NOMO-1 (cell line): ENCODE measurements at regions not wholly inside any gene's neighbourhood (a gene's known extent, or its start where the extent isn't known, plus 50 kb on each side); places are given as distances from the start of the nearest gene placed in this dataset.

Source experiments
- DNase-seq, 2 experiments: peaks; one replicate each; lab custom pipeline; 2025; ENCODE audit not compliant: unreplicated experiment in 2 of 2; lab: John Stamatoyannopoulos, UW

DNA sequence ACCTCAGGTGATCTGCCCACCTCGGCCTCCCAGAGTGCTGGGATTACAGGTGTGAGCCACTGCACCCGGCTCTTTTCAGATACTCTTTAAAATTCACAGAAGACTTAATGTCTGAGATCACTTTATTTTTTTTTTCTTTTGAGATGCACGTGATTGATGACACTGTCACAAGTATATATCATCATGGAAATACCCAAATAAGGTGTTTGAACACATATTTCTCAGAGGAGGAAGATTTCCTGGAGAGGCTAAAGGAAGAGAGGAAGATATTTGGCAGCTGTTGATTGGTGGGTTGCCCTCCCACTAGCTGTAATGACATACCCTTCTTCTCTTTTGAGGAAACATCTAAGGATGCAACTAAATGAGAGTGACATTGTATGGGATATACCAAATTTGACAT is 225.9 kb upstream of the CITED2 start:
- no peak for DNase-seq

DNA sequence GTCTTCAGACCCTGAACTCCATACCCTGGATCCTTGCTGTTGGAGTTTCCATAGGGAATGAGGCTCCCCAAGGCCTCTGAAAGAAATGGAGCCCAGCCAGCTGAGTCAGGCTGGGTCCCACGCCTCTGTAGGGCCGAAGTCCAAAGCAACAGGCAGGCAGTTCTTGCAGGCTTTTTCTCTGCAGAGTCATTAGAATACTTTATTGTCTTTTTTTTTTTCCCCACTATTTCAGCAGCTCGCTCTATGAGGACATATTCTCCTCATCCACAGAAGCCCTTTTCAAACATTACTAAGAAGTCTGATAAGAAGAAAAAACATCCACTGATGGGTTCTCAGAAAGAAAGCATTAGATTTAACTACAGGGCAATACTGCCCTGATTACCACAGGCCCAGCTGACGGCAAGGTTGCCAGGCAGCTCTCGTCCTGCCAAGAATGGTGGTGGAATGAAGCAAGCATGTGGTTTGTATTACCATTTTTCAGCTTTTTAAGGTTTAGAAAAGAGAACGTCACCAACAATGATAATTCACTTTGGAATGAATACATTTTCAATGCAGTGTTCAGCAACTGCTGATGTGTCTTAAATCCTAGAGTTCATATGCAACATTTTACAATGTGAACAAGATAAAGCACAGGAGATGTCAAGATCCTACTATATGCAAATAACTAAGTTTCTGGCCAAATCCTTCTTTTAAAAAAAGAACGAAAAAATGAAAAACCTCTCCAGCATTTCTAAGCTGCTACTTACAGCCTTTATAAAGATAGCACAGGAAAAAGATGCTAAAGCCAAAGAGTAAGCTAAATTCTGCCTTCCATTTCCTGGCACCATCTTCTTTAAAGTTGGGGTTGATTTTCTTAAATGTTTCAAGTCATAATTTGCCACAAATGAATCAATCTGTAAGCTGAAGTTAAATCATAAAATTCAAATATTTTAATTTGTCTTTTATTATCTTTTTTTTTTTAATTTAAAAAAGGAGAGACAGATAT is 223.6 kb upstream of the CITED2 start:
- peak; percentile 54 to 76 for DNase-seq

- DNase-seq = peak in 1 of 2 experiments; percentile 9
Observed at GRCh38 chr6:139597087-139597763, 222.8 kb upstream of the CITED2 start.

GRCh38 chr6:139595183-139595582 is 220.7 kb upstream of the CITED2 start:
- DNase-seq = no peak

DNA sequence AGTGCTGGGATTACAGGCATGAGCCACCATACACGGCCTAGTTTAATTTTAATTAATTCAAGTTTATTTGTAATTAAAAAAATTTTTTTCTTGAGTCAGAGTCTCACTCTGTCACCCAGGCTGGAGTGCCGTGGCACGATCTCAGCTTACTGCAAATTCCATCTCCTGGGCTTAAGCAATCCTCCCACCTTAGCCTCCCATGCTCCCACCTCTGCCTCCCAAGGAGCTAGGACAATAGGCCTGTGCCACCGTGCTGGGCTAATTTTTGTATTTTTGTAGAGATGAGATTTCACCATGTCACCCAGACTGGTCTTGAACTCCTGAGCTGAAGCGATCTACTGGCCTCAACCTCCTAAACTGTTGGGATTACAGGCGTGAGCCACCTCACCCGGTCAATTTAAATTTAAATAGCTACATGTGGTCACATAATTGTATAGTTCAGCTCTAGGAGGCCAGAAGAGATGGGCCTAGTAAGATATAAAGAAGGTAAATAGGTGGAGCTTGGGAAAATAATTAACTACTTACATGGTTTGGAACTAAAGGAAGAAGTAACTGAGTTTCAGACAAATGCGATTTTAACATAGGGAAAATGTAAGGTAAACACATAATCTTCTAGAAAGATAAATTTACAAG is 220.0 kb upstream of the CITED2 start:
- no peak for DNase-seq

DNA sequence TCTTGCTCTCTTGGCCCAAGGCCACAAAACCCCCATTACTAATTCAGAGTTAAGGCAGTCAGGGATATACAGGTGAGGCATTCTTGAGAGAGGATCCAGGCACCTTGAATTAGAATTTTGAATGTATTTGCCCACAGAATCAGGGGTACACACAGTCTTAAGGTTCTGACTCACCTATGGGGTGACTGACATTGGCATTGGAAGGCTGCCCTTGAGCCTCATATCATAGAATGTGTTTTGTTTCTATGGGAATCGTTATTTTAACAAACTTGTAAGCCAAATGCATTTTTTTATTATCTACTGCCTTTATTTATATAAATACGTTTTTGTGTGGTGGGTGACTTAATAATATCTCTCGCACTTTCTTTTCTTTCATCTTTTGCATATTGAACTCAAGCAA is 218.6 kb upstream of the CITED2 start:
- DNase-seq = no peak

GRCh38 chr6:139592011-139592410 is 217.6 kb upstream of the CITED2 start:
- no peak for DNase-seq

- DNase-seq = peak; percentile 9 to 53
Observed at GRCh38 chr6:139591075-139591865, 216.8 kb upstream of the CITED2 start.

DNA sequence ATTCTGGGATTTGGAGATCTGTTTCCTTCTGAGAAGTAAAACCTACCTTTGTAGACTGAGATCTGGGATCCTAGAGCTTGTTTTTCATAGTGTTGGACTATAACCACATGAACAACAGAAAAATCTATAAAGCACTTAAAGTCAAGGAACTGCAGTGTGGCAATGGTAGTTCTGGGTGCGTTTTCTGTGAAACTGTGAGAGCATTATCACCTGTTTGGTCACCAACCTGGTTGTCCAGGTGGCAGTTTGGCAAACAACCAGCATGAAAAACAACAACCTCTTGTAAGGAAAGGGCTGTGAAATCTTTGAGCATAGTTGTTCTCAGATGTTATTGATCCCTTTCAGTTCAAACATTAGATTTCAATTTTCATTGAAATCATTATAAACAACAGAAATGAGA is 215.8 kb upstream of the CITED2 start:
- DNase-seq = no peak

GRCh38 chr6:139588734-139589593 is 214.5 kb upstream of the CITED2 start:
- peak; percentile 31 to 86 for DNase-seq

DNA sequence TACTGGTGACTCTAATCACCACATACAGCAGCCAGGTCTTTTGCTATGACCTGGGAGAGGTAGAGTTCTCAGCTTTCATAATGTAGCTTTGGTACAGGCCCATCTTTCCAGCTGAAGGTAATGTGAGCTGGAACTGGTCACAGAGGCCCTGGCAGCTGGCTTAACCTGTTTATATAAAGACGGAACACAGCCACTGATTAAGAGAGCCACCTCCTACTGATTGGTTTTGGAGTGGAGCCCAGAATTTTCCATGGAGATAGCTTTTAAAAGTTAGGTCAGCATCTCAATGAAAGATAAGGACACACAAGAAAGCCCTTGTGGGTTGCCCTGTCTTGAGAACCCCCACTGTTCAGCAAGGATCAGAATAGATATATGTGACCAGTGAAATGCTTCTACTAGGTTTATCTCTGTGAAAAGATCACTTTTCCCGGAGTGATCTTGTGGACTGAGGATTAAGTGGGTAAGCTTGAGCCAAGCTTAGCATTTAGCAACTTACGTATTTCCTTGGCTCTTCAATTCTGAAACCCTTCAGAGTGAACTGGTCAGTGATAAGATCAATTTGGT is 213.7 kb upstream of the CITED2 start:
- DNase-seq = no peak

- DNase-seq = no peak
Observed at GRCh38 chr6:139587469-139587868, 213.0 kb upstream of the CITED2 start.

DNA sequence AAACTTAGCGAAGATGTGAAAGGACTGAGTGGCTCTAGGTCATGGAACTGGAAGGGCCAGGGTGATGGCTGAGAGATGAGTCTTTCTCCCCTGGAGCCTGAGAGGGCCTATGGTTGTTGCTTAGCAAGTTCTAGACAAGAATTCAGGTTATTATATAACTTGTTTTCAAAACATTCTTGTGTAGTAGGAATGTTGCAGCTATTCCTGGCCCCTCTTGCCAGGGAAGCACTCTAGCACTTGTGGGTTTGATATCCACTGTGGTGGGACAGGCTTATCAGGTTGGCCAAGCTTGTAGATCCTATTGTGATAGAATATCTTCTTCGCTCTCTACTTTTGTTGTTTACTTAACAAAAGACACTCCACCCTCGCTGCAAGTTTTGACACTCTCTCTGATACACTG is 211.8 kb upstream of the CITED2 start:
- no peak for DNase-seq

GRCh38 chr6:139584599-139584998 is 210.2 kb upstream of the CITED2 start:
- DNase-seq = peak in 1 of 2 experiments; percentile 17

- no peak for DNase-seq
Observed at GRCh38 chr6:139583420-139583819, 209.0 kb upstream of the CITED2 start.

GRCh38 chr6:139582956-139583355 is 208.5 kb upstream of the CITED2 start:
- no peak for DNase-seq

- DNase-seq = no peak
Observed at GRCh38 chr6:139581485-139581865, 207.0 kb upstream of the CITED2 start.

DNA sequence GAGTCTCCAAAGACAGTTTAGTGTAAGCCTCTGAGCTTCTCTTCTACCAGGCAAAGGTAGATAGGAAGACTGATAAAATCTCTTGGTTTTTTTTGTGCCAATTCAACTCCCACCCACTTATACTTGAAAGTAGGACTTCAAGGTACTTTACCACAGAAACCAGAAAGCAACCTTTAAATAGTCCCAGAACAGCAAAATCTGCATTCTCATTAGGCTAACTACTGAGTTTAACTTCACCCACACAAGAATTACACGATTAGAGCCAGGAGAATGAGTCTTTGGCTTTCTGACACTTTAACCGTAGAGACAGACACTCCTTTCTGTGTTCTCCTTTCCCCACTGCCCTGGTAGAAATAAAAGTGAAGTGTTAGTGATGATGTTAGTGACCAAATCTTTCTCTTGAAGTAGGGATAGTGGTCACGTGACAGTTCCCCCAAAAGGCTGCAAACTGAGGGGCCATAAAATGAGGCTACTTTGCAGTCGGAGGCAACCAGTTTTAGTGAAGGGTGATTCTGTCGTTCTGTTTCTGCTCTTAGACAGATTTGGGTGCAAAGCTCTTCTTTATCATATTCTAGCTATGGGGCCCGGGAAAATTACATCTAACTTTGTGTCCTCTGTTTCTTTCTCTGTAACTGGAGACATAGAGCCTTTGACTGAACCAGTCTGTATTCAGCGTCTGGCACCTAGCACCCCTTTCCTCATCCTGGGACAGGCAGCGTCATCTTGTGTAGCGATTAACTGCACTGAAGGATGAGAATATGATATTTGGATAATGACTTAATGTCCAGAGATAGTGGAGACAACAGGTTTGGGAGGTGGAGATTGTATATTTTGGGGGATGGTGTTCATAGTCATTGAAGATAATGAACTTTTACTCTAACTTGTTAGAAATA is 206.4 kb upstream of the CITED2 start:
- no peak for DNase-seq
